ENCODE measurements at regions not wholly inside any gene's neighbourhood (a gene's known extent, or its start where the extent isn't known, plus 50 kb on each side); places are given as distances from the start of the nearest gene placed in this dataset.

DNA sequence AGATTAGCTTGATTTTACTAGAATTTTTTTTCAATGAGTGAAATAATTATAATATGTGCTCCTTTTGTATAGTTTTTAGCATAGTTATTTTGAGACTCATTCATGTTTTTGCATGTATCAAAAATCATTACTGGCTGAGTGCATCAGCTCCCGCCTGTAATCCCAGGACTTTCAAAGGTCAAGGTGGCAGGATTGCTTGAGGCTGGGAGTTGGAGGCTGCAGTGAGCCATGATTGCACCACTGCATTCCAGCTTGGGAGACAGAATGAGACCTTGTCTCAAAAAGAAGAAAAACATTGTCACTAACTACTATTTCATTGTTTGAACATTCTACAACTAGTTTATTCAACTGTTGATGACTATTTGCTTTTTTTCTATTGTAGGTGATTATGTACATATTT lies 802.7 kb downstream of the SLC16A7 start:
- no peak for DNase-seq (ENCODE audit: low spot score)
- in situ Hi-C loops (cut with MboI; ENCODE audit: low pct_unique_long_range_greater_than_20kb, low sequenced_read_pairs, unreplicated experiment) = no loop called here
- TF ChIP-seq, protein P1, sequence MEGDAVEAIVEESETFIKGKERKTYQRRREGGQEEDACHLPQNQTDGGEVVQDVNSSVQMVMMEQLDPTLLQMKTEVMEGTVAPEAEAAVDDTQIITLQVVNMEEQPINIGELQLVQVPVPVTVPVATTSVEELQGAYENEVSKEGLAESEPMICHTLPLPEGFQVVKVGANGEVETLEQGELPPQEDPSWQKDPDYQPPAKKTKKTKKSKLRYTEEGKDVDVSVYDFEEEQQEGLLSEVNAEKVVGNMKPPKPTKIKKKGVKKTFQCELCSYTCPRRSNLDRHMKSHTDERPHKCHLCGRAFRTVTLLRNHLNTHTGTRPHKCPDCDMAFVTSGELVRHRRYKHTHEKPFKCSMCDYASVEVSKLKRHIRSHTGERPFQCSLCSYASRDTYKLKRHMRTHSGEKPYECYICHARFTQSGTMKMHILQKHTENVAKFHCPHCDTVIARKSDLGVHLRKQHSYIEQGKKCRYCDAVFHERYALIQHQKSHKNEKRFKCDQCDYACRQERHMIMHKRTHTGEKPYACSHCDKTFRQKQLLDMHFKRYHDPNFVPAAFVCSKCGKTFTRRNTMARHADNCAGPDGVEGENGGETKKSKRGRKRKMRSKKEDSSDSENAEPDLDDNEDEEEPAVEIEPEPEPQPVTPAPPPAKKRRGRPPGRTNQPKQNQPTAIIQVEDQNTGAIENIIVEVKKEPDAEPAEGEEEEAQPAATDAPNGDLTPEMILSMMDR (IDR thresholded peaks at IDR 0.05; ENCODE audit: extremely low read depth, insufficient read depth, missing control alignments) = no peak

DNA sequence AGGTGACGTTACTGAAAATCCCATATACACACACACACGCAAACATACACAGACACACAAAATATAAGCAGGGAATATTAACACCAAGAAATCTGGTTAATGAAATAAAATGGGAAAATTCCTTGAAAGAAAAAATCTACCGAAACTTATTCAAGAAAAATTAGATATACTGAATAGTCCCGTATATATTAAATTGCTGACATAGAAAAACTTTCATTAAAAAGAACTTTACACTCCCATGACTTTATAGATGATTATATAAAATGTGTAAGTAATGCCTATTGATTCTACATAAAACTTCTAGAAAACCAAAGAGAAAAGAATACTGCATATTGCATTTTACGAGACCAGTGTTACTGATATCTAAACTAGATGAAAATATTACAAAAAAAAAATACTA lies 803.2 kb downstream of the SLC16A7 start:
- TF ChIP-seq, protein P1 (IDR thresholded peaks at IDR 0.05; ENCODE audit: extremely low read depth, insufficient read depth, missing control alignments) = no peak
- in situ Hi-C loops (cut with MboI; ENCODE audit: low pct_unique_long_range_greater_than_20kb, low sequenced_read_pairs, unreplicated experiment) = no loop called here

DNA sequence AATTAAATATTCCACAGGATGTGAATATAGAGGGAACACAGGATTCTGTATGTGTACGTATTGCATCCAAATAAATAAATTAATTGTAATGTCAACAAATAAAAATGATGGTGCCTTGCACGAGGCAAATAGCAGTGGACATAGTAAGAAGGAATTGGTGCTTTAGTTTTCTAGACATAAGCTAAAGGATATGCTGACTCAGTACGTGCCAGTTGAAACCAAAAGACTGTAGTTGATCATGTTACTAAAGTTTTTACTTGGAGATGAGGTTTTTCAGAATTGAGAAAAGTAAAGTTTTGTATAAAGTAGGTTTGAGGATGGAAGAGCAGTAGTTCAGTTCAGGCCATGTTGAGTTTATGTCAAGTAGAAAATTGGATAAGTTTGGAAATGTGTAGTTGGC lies 807.2 kb downstream of the SLC16A7 start:
- in situ Hi-C loops (cut with MboI; ENCODE audit: low pct_unique_long_range_greater_than_20kb, low sequenced_read_pairs, unreplicated experiment) = no loop called here
- no peak for DNase-seq (ENCODE audit: low spot score)
- TF ChIP-seq, protein P1 (IDR thresholded peaks at IDR 0.05; ENCODE audit: extremely low read depth, insufficient read depth, missing control alignments) = no peak

More for the DNA sequence above, 803.2 kb downstream of the SLC16A7 start:
- DNase-seq (ENCODE audit: low spot score) = no peak

DNA sequence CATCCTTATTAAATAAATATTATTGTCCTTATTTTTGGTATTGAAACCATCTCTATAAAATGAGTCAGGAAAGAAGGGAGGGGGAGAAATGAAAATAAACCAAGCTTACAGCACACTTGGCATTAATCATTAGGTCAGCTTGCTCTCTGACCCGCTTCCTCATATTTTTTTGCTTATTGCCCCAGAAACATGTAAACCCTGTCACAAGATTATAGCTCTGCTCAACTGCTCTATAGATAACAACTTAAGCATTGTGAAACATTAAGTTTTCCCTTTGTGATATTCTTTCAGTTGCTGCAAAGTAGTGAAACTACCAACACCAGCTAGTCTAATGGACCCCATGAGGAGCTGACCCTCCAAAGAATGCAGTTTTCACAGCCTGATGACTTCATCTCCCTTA lies 819.5 kb downstream of the SLC16A7 start:
- in situ Hi-C loops (cut with MboI; ENCODE audit: low pct_unique_long_range_greater_than_20kb, low sequenced_read_pairs, unreplicated experiment) = no loop called here
- TF ChIP-seq, protein P1 (IDR thresholded peaks at IDR 0.05; ENCODE audit: extremely low read depth, insufficient read depth, missing control alignments) = no peak
- no peak for DNase-seq (ENCODE audit: low spot score)

DNA sequence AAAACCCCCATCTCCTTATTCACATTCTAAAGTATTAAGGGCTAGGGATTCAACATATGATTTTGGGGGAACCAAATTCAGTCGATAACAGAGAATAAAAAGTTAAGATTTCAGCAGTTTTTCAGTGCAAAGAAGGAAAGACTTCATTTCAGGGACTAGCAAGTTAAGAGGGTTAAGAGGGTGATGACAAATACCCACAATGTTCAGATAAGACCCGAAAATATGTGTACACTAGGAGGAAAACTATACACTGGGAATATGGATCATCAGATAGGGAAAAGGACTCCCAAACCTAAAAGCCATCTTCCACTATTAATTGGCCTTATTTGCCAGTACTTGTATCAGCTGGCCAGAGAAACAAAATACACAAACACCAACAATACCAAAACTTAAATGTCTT lies 824.2 kb downstream of the SLC16A7 start:
- in situ Hi-C loops (cut with MboI; ENCODE audit: low pct_unique_long_range_greater_than_20kb, low sequenced_read_pairs, unreplicated experiment) = no loop called here
- no peak for DNase-seq (ENCODE audit: low spot score)
- TF ChIP-seq, protein P1 (IDR thresholded peaks at IDR 0.05; ENCODE audit: extremely low read depth, insufficient read depth, missing control alignments) = no peak

DNA sequence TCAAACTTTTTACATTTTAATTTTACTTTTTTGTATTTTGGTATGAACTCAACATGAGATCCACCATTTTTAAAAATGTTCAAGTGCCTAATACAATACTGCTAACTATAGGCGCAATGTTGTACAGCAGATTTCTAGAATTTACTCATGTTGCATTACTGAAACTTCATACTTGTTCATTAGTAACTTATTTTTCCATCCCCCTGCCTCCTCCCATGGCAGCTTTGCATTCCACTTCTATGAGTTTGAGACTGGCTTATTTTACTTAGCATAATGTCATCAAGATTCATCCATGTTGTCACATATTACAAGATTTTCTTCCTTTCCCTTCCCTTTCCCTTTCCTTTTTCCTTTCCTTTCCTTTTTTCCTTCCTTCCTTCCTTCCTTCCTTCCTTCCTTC lies 825.9 kb downstream of the SLC16A7 start:
- in situ Hi-C loops (cut with MboI; ENCODE audit: low pct_unique_long_range_greater_than_20kb, low sequenced_read_pairs, unreplicated experiment) = no loop called here
- TF ChIP-seq, protein P1 (IDR thresholded peaks at IDR 0.05; ENCODE audit: extremely low read depth, insufficient read depth, missing control alignments) = no peak
- no peak for DNase-seq (ENCODE audit: low spot score)

DNA sequence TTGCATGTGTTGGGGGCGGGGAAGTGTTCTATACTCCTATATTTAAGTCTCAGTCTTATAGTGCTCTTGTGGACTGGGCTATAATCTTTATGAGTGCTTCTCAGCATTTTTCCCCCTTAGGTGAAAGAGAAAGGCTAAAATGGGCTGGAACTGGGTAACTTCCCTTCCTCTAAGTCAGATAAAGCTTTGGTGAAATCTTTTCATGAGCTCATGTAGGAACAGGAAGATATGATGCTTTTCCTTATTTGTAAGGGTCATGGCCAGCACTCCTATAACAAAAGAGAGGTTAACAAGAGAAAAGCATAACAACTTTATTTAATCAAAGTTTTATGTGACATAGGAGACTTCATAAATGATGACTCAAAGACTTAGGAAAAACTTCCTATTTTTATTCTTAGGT lies 841.5 kb downstream of the SLC16A7 start:
- DNase-seq (ENCODE audit: low spot score) = no peak
- in situ Hi-C loops (cut with MboI; ENCODE audit: low pct_unique_long_range_greater_than_20kb, low sequenced_read_pairs, unreplicated experiment) = no loop called here
- TF ChIP-seq, protein P1 (IDR thresholded peaks at IDR 0.05; ENCODE audit: extremely low read depth, insufficient read depth, missing control alignments) = no peak
